Natural killer cell (primary cell): ENCODE measurements at regions not wholly inside any gene's neighbourhood (a gene's known extent, or its start where the extent isn't known, plus 50 kb on each side); places are given as distances from the start of the nearest gene placed in this dataset.

ENCODE experiments used
- ATAC-seq, 3 donors: fragments of 150-1000 bp in 2 of 3; fragments of 200-7000 bp in 1 of 3; cut with Tn5 transposase; 1 replicate in 1 of 3; 2 replicates in 2 of 3; pipeline ENCODE4 v1.10.0; 2021; ENCODE audit warnings: mild to moderate bottlenecking in 2 of 3, moderate library complexity in 2 of 3
- DNase-seq, 2 donors: peaks; one replicate each; pipeline versions ENCODE4 v3.0.0 to v3.0.0-alpha.2; 2013 to 2021; ENCODE audit warnings: mixed read lengths in 1 of 2
- H3K27ac ChIP-seq: one replicate; pipeline ENCODE4 v1.5.1; 2013; ENCODE audit warnings: mild to moderate bottlenecking, low read length
- H3K27me3 ChIP-seq: one replicate; pipeline ENCODE4 v1.6.1; 2013; ENCODE audit warnings: low read length; ENCODE audit not compliant: control insufficient read depth, insufficient read depth
- H3K36me3 ChIP-seq: one replicate; pipeline ENCODE4 v1.6.1; 2013; ENCODE audit warnings: low read length; ENCODE audit not compliant: control insufficient read depth, insufficient read depth
- H3K4me1 ChIP-seq: one replicate; pipeline ENCODE4 v1.6.1; 2013; ENCODE audit warnings: low read length; ENCODE audit not compliant: control insufficient read depth, insufficient read depth
- H3K4me3 ChIP-seq: one replicate; pipeline ENCODE4 v1.5.1; 2013; ENCODE audit warnings: low read length
- H3K9me3 ChIP-seq: one replicate; pipeline ENCODE4 v1.6.1; 2013; ENCODE audit warnings: low read length; ENCODE audit not compliant: control insufficient read depth, insufficient read depth
- H3K27ac Mint-ChIP-seq, 2 donors: one replicate each; pipeline ENCODE4 v1.8.0; 2022; ENCODE audit warnings: mild to moderate bottlenecking in 2 of 2, mixed read lengths in 2 of 2, moderate library complexity in 1 of 2
- H3K27me3 Mint-ChIP-seq, 2 donors: one replicate each; pipeline ENCODE4 v1.8.0; 2022; ENCODE audit warnings: low read depth in 2 of 2, mixed read lengths in 2 of 2
- H3K36me3 Mint-ChIP-seq: one replicate; pipeline ENCODE4 v1.8.0; 2022; ENCODE audit warnings: mixed read lengths
- H3K4me1 Mint-ChIP-seq, 2 donors: one replicate each; pipeline ENCODE4 v1.8.0; 2022; ENCODE audit warnings: mixed read lengths in 2 of 2
- H3K4me3 Mint-ChIP-seq: one replicate; pipeline ENCODE4 v1.8.0; 2022; ENCODE audit warnings: mild to moderate bottlenecking, moderate library complexity, mixed read lengths
- H3K9me3 Mint-ChIP-seq, 2 donors: one replicate each; pipeline ENCODE4 v1.8.0; 2022; ENCODE audit warnings: mixed read lengths in 2 of 2
- WGBS: methylation state at CpG from one replicate; pipeline ENCODE4 v1.1.7; 2013; ENCODE audit warnings: missing lambda C conversion rate; ENCODE audit not compliant: insufficient coverage; 5-methylcytosine and 5-hydroxymethylcytosine counted together
- intact Hi-C: fragments of 100-400 bp; cut with micrococcal nuclease; formaldehyde crosslinking; loops from one replicate; pipeline ENCODE4 v1.14.2; 2022
- TF ChIP-seq, protein P1 (sequence below): fragments of 200-600 bp; IDR thresholded peaks from one replicate; pipeline ENCODE4 v1.8.0; 2022; ENCODE audit warnings: antibody characterized with exemption

DNA sequence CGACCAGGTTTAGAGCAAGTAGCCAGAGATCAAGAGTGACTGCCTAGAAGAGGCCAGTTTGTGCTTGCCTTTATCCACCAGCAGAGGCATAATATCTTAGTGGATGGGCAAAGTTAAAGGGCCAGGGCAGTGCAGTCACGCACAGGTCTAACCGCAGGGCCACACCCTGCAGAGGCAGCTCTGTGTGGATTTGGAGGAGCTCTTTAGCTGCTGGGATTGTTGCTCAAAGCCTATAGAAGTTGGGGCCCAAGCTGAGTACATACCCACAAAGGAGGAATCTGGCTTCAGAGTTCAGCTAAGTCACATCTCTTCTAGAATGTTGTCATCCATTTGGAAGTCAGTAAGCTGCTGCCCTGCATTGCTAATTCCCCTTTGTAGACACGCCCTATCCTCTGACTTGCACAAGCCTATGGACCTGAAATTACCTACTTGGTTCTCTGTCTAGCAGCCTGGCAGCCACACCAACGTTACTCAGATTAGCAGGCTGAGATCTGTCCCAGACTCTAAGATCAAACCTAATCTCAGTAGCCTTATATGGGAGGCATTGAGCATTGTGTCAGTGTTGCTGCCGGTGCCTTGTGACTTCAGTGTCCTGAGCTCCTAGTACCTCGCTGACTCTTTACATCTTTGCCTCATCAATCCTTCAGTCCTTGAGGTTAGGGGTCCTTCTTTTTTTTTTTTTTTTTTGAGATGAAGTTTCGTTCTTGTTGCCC, 102.9 kb upstream of the STARD13 start:
- intact Hi-C loops: no loop called here

DNA sequence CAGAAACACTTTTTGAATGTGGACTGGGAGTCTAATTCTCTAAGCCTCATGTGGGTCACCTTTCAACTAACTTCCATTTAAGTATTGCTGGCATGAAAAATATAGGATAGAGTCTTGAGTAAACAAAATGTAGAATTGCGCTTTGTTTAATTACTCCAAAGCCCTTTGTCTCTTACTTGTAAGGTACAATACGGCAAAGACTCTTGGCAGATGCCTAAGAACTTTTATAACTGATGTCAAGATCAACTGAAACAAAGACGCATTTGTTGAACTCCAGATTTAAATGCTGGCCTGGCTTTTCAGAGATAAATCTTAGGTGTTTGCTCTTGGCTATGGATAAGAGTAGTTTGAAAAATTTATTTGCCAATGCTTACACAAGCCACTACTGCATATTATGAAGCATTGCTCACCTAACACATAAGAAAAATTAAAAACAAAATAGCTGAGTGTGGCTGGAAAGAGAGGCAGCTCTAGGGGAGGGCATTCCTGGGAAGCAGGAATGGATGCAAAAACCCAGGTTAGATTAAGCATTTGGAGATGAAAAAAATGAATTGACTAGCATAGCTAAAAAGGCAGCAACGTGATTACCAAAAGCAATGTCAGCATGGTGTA, 107.3 kb upstream of the STARD13 start:
- Mint-ChIP-seq H3K4me3 (no peak overlapping the region), H3K4me1 (no peaks in the 10 kb centered on the region), H3K36me3 (no peaks in the 10 kb centered on the region), H3K27me3 (no peaks in the 10 kb centered on the region), H3K27ac (no peak overlapping the region), H3K9me3 (peaks cover 0 to 3% of the 10 kb centered on the region in 2 donors)
- no peaks in the 10 kb centered on the region for H3K27me3 ChIP-seq
- H3K9me3 ChIP-seq: no peaks in the 10 kb centered on the region
- intact Hi-C loops: no loop called here
- WGBS: 88% methylated on average over 4 of the region's 4 CpGs
- H3K4me1 ChIP-seq: no peaks in the 10 kb centered on the region
- no peaks in the 10 kb centered on the region for H3K36me3 ChIP-seq
- TF ChIP-seq, protein P1, sequence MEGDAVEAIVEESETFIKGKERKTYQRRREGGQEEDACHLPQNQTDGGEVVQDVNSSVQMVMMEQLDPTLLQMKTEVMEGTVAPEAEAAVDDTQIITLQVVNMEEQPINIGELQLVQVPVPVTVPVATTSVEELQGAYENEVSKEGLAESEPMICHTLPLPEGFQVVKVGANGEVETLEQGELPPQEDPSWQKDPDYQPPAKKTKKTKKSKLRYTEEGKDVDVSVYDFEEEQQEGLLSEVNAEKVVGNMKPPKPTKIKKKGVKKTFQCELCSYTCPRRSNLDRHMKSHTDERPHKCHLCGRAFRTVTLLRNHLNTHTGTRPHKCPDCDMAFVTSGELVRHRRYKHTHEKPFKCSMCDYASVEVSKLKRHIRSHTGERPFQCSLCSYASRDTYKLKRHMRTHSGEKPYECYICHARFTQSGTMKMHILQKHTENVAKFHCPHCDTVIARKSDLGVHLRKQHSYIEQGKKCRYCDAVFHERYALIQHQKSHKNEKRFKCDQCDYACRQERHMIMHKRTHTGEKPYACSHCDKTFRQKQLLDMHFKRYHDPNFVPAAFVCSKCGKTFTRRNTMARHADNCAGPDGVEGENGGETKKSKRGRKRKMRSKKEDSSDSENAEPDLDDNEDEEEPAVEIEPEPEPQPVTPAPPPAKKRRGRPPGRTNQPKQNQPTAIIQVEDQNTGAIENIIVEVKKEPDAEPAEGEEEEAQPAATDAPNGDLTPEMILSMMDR: no peak
- ATAC-seq (no peak), DNase-seq (no peak)
- no peak overlapping the region for H3K4me3 ChIP-seq
- H3K27ac ChIP-seq: no peak overlapping the region

More for the DNA sequence above, 102.9 kb upstream of the STARD13 start:
- H3K4me1 ChIP-seq: no peaks in the 10 kb centered on the region
- no peaks in the 10 kb centered on the region for H3K27me3 Mint-ChIP-seq
- DNase-seq (no peak), ATAC-seq (peak in 1 of 3 donors; percentile 38)
- WGBS: 86% methylated on average over 7 of the region's 8 CpGs
- no peak overlapping the region for H3K4me3 Mint-ChIP-seq
- no peaks in the 10 kb centered on the region for H3K9me3 Mint-ChIP-seq
- no peak overlapping the region for H3K27ac Mint-ChIP-seq
- H3K36me3 ChIP-seq: no peaks in the 10 kb centered on the region
- H3K27me3 ChIP-seq: no peaks in the 10 kb centered on the region
- no peak overlapping the region for H3K27ac ChIP-seq
- no peaks in the 10 kb centered on the region for H3K4me1 Mint-ChIP-seq
- H3K4me3 ChIP-seq: no peak overlapping the region
- TF ChIP-seq, protein P1: no peak
- no peaks in the 10 kb centered on the region for H3K36me3 Mint-ChIP-seq
- no peaks in the 10 kb centered on the region for H3K9me3 ChIP-seq

DNA sequence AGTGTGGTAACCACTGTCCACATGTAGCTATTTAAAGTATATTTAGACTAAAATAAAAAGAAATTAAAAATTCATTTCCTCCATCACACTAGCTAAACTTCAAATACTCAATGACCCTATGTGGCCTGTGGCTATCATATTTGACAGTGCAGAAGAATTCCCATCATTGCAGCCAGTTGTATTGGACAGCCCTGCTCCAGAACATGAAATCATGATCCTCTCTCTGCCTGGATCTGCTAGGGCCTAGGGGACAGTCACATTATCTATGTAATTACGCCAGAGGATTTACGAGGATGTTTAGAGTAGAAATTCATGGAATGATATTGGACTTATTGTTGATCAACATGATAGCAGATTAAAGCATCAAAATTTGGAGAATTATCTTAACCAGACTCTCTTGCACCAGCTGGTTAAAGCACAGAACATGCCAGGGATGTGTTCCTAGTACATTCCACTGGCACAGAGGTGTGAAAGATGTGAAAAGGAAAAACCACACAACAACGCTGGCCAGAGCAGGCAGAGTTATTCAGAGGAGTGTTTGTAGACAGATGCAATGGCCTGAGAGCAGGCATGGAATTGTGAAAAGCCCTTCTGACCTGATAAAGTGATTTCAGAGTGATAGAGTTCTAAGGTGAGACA, 108.9 kb upstream of the STARD13 start:
- H3K27me3 ChIP-seq: no peaks in the 10 kb centered on the region
- Mint-ChIP-seq H3K4me1 (no peaks in the 10 kb centered on the region), H3K4me3 (no peak overlapping the region), H3K27ac (no peak overlapping the region), H3K9me3 (peaks cover 0 to 3% of the 10 kb centered on the region in 2 donors), H3K27me3 (no peaks in the 10 kb centered on the region), H3K36me3 (no peaks in the 10 kb centered on the region)
- WGBS: 86% methylated on average over 3 of the region's 3 CpGs
- H3K9me3 ChIP-seq: no peaks in the 10 kb centered on the region
- H3K27ac ChIP-seq: no peak overlapping the region
- no peaks in the 10 kb centered on the region for H3K4me1 ChIP-seq
- TF ChIP-seq, protein P1: no peak
- no peak for ATAC-seq
- no peaks in the 10 kb centered on the region for H3K36me3 ChIP-seq
- no peak for DNase-seq
- intact Hi-C loops: no loop called here
- H3K4me3 ChIP-seq: no peak overlapping the region
